CD4-positive, CD25-positive, alpha-beta regulatory T cell (primary cell): ENCODE measurements at regions not wholly inside any gene's neighbourhood (a gene's known extent, or its start where the extent isn't known, plus 50 kb on each side); places are given as distances from the start of the nearest gene placed in this dataset.

Source experiments
- ATAC-seq, 2 donors: fragments of 150-1000 bp; cut with Tn5 transposase; one replicate each; pipeline ENCODE4 v1.10.0; 2021; ENCODE audit warnings: low read depth in 2 of 2, moderate number of reproducible peaks in 2 of 2, moderate library complexity in 1 of 2
- DNase-seq, 3 donors: peaks; one replicate each; pipeline versions ENCODE4 v3.0.0 to v3.0.0-alpha.2; 2012 to 2022; ENCODE audit warnings: mixed read lengths in 1 of 3
- H3K27ac ChIP-seq: one replicate; pipeline ENCODE4 v1.7.0; 2013; ENCODE audit warnings: mild to moderate bottlenecking, low read length; ENCODE audit not compliant: insufficient read depth, poor library complexity, severe bottlenecking
- H3K27me3 ChIP-seq: one replicate; pipeline ENCODE4 v1.7.0; 2013; ENCODE audit warnings: low read length; ENCODE audit not compliant: control insufficient read depth, insufficient read depth
- H3K36me3 ChIP-seq: one replicate; pipeline ENCODE4 v1.7.0; 2013; ENCODE audit warnings: mild to moderate bottlenecking, low read length, moderate library complexity; ENCODE audit not compliant: control insufficient read depth, insufficient read depth
- H3K4me1 ChIP-seq: 2 replicates; pipeline ENCODE4 v1.7.0; 2013; ENCODE audit warnings: mild to moderate bottlenecking, low read length; ENCODE audit not compliant: insufficient read depth, control insufficient read depth, poor library complexity, severe bottlenecking
- H3K4me3 ChIP-seq: one replicate; pipeline ENCODE4 v1.7.0; 2013; ENCODE audit warnings: low read depth, mild to moderate bottlenecking, low read length, moderate library complexity
- H3K9me3 ChIP-seq, 2 experiments: 1 replicate in 1 of 2; 2 replicates in 1 of 2; pipeline ENCODE4 v1.7.0; 2013; ENCODE audit warnings: low read length in 2 of 2, mild to moderate bottlenecking in 1 of 2, moderate library complexity in 1 of 2; ENCODE audit not compliant: control insufficient read depth in 2 of 2
- H3K27ac Mint-ChIP-seq, 3 donors: one replicate each; pipeline ENCODE4 v1.8.0; 2020 to 2022; ENCODE audit warnings: mild to moderate bottlenecking in 3 of 3, mixed read lengths in 3 of 3, moderate library complexity in 2 of 3
- H3K27me3 Mint-ChIP-seq: one replicate; pipeline ENCODE4 v1.8.0; 2022; ENCODE audit warnings: mild to moderate bottlenecking, mixed read lengths
- H3K36me3 Mint-ChIP-seq: one replicate; pipeline ENCODE4 v1.8.0; 2020; ENCODE audit warnings: mixed read lengths
- H3K4me1 Mint-ChIP-seq, 4 donors: one replicate each; pipeline ENCODE4 v1.8.0; 2020 to 2022; ENCODE audit warnings: mixed read lengths in 4 of 4, mild to moderate bottlenecking in 1 of 4
- H3K4me3 Mint-ChIP-seq, 4 donors: one replicate each; pipeline ENCODE4 v1.8.0; 2020 to 2022; ENCODE audit warnings: mild to moderate bottlenecking in 4 of 4, mixed read lengths in 4 of 4, moderate library complexity in 3 of 4
- H3K9me3 Mint-ChIP-seq, 7 donors: one replicate each; pipeline ENCODE4 v1.8.0; 2020 to 2022; ENCODE audit warnings: mixed read lengths in 7 of 7, mild to moderate bottlenecking in 3 of 7, moderate library complexity in 2 of 7

DNA sequence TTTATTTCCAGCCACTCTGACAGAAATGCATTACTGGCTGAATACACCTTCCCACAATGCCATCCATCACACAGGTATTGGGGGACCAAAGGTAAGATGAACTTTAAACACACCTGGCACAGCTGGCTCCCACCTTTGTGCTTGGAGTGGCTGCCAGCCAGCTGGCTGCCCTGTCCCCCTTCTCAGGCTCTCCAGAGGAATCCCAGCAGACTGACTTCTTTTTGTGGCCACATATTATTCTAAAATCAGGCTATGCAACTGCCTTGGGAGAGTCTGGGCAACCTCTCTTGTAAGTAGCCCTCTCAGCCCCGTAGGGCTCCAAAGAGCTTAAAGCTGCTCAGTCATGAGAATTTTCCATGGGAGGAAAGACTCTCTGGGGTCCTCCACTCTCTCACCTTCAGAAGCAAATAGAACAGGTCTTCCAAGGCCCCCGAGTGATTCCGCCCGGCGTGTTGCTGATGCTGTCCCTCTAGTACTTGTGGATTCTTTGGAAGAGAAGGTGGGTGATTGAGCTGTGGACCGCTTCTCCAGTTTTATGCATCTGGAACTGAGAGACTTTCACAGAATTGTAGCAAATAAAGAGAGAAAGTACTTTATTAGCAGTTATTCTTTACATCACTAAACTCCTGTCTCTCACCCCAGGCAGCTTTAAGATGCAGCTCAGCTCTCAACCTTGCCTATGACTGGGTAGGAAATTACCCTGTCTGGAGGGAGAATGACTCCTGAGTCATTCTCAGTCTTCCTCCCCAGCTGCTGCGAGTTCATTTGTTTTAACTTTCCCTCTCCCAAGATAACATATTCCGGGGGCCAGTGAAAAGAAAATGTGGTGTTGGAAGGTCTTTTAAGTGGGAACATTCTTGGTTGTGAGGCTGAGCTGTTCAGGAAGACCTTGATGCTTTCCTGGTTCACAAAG is 159.4 kb upstream of the PITX1 start:
- Histone ChIP-seq H3K27me3 (peaks cover 12% of the 10 kb centered on the region), H3K27ac (no peak overlapping the region), H3K36me3 (no peaks in the 10 kb centered on the region), H3K4me1 (peaks cover 6% of the 10 kb centered on the region), H3K4me3 (no peak overlapping the region), H3K9me3 (no peaks in the 10 kb centered on the region)
- Mint-ChIP-seq H3K27ac (no peak overlapping the region), H3K9me3 (peaks cover 0 to 4% (median 0%) of the 10 kb centered on the region in 7 donors), H3K4me1 (no peaks in the 10 kb centered on the region), H3K4me3 (no peak overlapping the region), H3K36me3 (no peaks in the 10 kb centered on the region), H3K27me3 (peaks cover 68% of the 10 kb centered on the region)
- no peak for DNase-seq
- no peak for ATAC-seq

DNA sequence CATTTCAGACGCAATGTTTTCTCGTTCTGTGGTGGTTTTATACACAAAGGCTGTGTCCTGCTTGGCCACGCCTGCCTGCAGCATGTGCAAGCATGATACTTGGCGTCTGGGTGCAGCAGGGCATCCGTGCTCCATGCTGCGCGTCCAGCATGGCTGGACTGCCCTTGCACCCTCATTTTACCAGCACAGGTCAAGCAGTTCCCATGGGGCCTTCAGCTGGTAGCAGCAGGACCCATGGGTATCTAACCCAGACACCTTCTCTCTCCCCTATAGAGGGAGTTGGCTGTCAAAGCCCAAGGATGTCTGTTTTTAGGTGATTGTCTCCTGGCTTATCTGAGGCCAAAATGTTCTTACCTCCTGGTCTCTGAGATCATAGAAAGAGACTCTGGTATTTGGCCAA is 158.3 kb upstream of the PITX1 start:
- Histone ChIP-seq H3K9me3 (no peaks in the 10 kb centered on the region), H3K4me1 (peaks cover 6% of the 10 kb centered on the region), H3K36me3 (no peaks in the 10 kb centered on the region), H3K4me3 (no peak overlapping the region), H3K27me3 (peaks cover 12% of the 10 kb centered on the region), H3K27ac (no peak overlapping the region)
- Mint-ChIP-seq H3K4me1 (no peaks in the 10 kb centered on the region), H3K27me3 (peaks cover 62% of the 10 kb centered on the region), H3K36me3 (no peaks in the 10 kb centered on the region), H3K9me3 (peaks cover 0 to 4% (median 0%) of the 10 kb centered on the region in 7 donors), H3K27ac (no peak overlapping the region), H3K4me3 (peak overlapping the region in 1 of 4 donors; percentile 25)
- no peak for DNase-seq
- no peak for ATAC-seq

DNA sequence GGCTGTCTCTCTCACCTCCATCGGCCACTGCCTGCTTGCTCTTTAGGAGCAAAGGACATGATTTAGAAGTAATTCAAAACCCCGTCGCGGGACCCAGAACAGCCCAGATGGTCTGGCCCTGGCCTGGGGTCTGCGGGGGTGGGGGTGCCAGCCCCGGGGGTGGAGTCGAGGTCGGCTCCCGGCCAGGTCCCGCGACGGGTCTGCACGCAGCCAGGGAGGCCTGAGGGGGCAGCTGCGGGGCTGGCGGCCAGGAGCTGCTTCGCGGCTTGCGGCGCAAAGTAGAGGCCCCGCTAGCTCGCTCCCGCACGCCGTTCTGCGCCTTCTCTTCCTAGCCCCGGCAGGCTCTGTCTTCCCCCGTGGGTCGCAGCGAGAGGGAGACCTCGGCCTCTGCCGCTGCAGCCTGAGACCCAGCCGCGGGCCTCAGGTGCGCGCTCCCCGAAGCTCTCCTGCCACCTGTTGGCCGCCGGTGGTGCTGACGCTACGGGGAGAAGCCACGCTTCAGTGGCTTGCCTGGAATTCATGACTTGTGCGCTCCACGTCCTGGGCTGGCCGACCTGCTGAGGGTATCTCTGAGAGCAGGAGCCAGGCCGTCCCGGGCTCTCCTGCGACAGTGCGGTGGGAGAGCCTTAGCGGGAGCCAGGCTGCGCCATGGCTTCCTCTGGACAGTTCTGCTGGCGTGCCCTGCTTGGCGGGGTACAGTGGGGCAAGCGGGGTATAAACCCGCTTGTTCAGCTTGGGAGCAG is 157.2 kb upstream of the PITX1 start:
- no peaks in the 10 kb centered on the region for H3K4me1 Mint-ChIP-seq
- peaks cover 58% of the 10 kb centered on the region for H3K27me3 Mint-ChIP-seq
- Histone ChIP-seq H3K36me3 (no peaks in the 10 kb centered on the region), H3K4me1 (peaks cover 6% of the 10 kb centered on the region), H3K27ac (no peak overlapping the region), H3K4me3 (no peak overlapping the region), H3K27me3 (peaks cover 10% of the 10 kb centered on the region), H3K9me3 (no peaks in the 10 kb centered on the region)
- peak; percentile 79 to 86 for ATAC-seq
- DNase-seq, result peak; percentile 18 to 71 (median 50)
- H3K9me3 Mint-ChIP-seq, result no peaks in the 10 kb centered on the region
- H3K27ac Mint-ChIP-seq, result no peak overlapping the region
- peak overlapping the region in 3 of 4 donors; percentile 65 to 77 (median 75) for H3K4me3 Mint-ChIP-seq
- H3K36me3 Mint-ChIP-seq, result no peaks in the 10 kb centered on the region

DNA sequence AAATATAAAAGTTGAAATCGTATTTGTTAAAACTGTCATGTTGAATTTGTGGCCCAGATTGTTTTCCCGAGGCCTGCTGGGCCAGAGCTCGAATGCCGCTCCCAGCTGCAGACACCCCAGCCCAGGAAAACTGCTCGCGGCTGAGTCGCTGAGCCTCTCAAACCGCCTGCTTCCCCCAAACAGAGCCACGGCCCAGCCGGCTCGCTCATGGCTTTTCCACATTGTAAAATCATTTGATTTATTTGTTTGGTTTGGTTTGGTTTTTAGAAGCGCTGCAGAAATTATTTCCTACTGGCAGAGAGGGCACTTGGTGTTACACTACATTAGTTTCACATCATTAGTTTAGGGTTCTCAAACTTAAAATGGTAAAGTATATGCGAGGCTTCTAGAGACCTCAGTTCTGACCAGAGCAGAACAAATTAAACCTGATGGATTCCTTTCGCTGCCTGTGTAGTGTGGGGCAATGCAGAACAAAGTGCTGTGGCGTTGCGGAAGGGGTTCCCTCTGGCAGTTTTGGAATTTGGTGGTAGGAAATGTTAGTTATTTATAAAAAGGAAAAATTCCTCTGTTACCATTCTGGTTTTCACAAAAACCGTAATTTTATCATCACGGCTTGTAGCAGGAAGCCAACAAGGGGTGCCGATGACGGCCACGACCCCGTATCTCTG is 156.5 kb upstream of the PITX1 start:
- Histone ChIP-seq H3K4me1 (peaks cover 6% of the 10 kb centered on the region), H3K9me3 (no peaks in the 10 kb centered on the region), H3K27ac (no peak overlapping the region), H3K4me3 (no peak overlapping the region), H3K27me3 (peaks cover 13% of the 10 kb centered on the region), H3K36me3 (no peaks in the 10 kb centered on the region)
- Mint-ChIP-seq H3K4me1 (no peaks in the 10 kb centered on the region), H3K36me3 (no peaks in the 10 kb centered on the region), H3K9me3 (no peaks in the 10 kb centered on the region), H3K4me3 (peak overlapping the region; percentile 10 to 71 (median 34)), H3K27ac (no peak overlapping the region), H3K27me3 (peaks cover 58% of the 10 kb centered on the region)
- no peak for DNase-seq
- no peak for ATAC-seq

DNA sequence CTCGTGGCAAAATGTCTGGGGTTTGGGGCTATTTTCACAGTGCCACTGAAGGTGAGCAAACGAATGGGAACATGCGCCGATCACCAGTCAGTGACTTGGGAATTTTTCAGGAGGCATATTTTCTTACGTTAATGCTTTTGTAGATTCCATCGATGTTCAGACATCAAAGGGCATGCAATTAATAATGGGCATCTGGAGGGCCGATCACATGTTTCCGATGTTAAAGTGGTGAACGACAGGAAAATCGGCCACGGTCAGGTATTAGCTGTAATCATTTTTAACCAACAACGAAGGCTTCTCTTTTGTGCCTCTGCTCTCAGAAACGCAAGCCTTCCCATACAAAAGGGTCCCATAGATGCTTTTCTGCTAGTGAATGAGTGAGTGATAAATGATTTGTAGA is 155.0 kb upstream of the PITX1 start:
- no peak overlapping the region for H3K4me3 Mint-ChIP-seq

DNA sequence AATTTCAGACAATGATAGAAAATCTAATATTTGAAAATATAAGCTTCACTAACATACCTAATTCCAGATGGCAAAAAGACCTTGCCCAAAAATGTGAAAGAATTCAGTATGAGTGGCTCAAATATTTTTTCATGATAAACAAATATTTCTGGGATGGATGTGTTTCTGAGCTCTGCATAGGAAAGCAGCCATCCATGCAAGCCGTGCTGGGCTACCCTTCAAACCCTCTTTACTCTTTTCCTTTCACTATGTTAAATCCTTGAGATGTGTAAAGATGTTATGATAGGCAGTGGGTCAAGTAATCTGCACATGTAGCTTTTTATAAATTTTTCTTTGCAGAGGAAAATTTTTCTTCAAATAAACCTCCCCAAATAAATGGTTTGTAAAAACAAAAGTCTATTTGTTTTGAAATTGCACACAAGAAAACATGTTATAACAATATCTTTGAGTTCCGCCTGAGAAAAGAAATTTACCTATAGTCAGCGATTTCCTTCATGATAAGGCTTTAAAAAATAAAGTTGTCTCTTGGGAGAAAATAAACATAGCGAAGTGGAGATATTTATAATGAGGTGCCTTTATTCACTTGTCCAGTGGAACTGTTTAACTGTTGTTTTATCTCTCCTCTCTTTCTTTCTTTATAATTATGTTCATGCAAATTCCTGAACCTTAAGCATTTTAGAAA is 154.3 kb upstream of the PITX1 start:
- Mint-ChIP-seq H3K4me3 (no peak overlapping the region), H3K27ac (no peak overlapping the region), H3K36me3 (no peaks in the 10 kb centered on the region), H3K4me1 (no peaks in the 10 kb centered on the region), H3K9me3 (no peaks in the 10 kb centered on the region), H3K27me3 (peaks cover 50% of the 10 kb centered on the region)
- no peak overlapping the region for H3K27ac ChIP-seq
- H3K4me3 ChIP-seq, result no peak overlapping the region
- H3K9me3 ChIP-seq, result no peaks in the 10 kb centered on the region
- peaks cover 12% of the 10 kb centered on the region for H3K27me3 ChIP-seq
- no peak for DNase-seq
- no peaks in the 10 kb centered on the region for H3K36me3 ChIP-seq
- ATAC-seq, result no peak
- H3K4me1 ChIP-seq, result peaks cover 6% of the 10 kb centered on the region

More for the DNA sequence above, 155.0 kb upstream of the PITX1 start:
- H3K36me3 Mint-ChIP-seq, result no peaks in the 10 kb centered on the region
- no peaks in the 10 kb centered on the region for H3K36me3 ChIP-seq
- no peaks in the 10 kb centered on the region for H3K9me3 ChIP-seq
- DNase-seq, result no peak
- no peak overlapping the region for H3K27ac ChIP-seq
- no peaks in the 10 kb centered on the region for H3K9me3 Mint-ChIP-seq
- no peaks in the 10 kb centered on the region for H3K4me1 Mint-ChIP-seq
- H3K4me1 ChIP-seq, result peaks cover 6% of the 10 kb centered on the region
- no peak for ATAC-seq
- H3K27me3 ChIP-seq, result peaks cover 13% of the 10 kb centered on the region
- no peak overlapping the region for H3K4me3 ChIP-seq
- H3K27me3 Mint-ChIP-seq, result peaks cover 57% of the 10 kb centered on the region
- no peak overlapping the region for H3K27ac Mint-ChIP-seq
